Fibroblast of lung (primary cell): ENCODE measurements at regions not wholly inside any gene's neighbourhood (a gene's known extent, or its start where the extent isn't known, plus 50 kb on each side); places are given as distances from the start of the nearest gene placed in this dataset.
A peak's percentile ranks its signal among the peaks of the same experiment; 100 is the strongest.

Experiments
- DNase-seq, 2 donors: peaks; one replicate each; pipeline versions ENCODE4 v3.0.0 to v3.0.0-alpha.2; 2010; ENCODE audit warnings: low read depth in 2 of 2
- H2AFZ ChIP-seq: 2 replicates; pipeline ENCODE4 v1.5.1; 2012; ENCODE audit warnings: low read length, control low read depth, inconsistent platforms
- H3K27ac ChIP-seq: 2 replicates; pipeline ENCODE4 v1.5.1; 2011; ENCODE audit warnings: low read length, control low read depth; ENCODE audit not compliant: insufficient read depth
- H3K27me3 ChIP-seq: 2 replicates; pipeline ENCODE4 v1.5.1; 2011; ENCODE audit warnings: mild to moderate bottlenecking, low read length; ENCODE audit not compliant: control insufficient read depth, insufficient read depth
- H3K36me3 ChIP-seq: 2 replicates; pipeline ENCODE4 v1.5.1; 2011; ENCODE audit warnings: low read length; ENCODE audit not compliant: control insufficient read depth, insufficient read depth
- H3K4me1 ChIP-seq: 2 replicates; pipeline ENCODE4 v1.5.1; 2011; ENCODE audit warnings: low read length; ENCODE audit not compliant: control insufficient read depth, insufficient read depth; ENCODE audit errors: extremely low read depth
- H3K4me2 ChIP-seq: 2 replicates; pipeline ENCODE4 v1.5.1; 2011; ENCODE audit warnings: low read length, control low read depth; ENCODE audit not compliant: insufficient read depth; ENCODE audit errors: extremely low read depth
- H3K4me3 ChIP-seq, 4 experiments: fragments of 200-600 bp in 1 of 4; sonication (generic) in 1 of 4; replicated peaks in 1 of 4; 2 replicates each; pipeline ENCODE4 v1.5.1; 2011 to 2016; ENCODE audit warnings: low read length in 4 of 4, low read depth in 3 of 4, mild to moderate bottlenecking in 3 of 4, control low read depth in 2 of 4, inconsistent platforms in 1 of 4, mixed read lengths in 1 of 4; ENCODE audit not compliant: insufficient read depth in 1 of 4; ENCODE audit errors: control extremely low read depth in 1 of 4
- H3K79me2 ChIP-seq: 2 replicates; pipeline ENCODE4 v1.5.1; 2012; ENCODE audit warnings: mild to moderate bottlenecking, low read length, inconsistent platforms; ENCODE audit not compliant: control insufficient read depth, insufficient read depth
- H3K9ac ChIP-seq: 2 replicates; pipeline ENCODE4 v1.5.1; 2011; ENCODE audit warnings: mild to moderate bottlenecking, low read length, control low read depth; ENCODE audit not compliant: insufficient read depth
- H3K9me3 ChIP-seq: 2 replicates; pipeline ENCODE4 v1.5.1; 2012; ENCODE audit warnings: low read depth, low read length; ENCODE audit not compliant: control insufficient read depth, insufficient read depth
- H4K20me1 ChIP-seq: 2 replicates; pipeline ENCODE4 v1.5.1; 2011; ENCODE audit warnings: low read length; ENCODE audit not compliant: control insufficient read depth, insufficient read depth; ENCODE audit errors: extremely low read depth
- CTCF ChIP-seq, 2 donors: IDR thresholded peaks in 1 of 2; conservative IDR thresholded peaks in 1 of 2; 1 replicate in 1 of 2; 2 replicates in 1 of 2; pipeline ENCODE4 v1.5.1; 2011 to 2012; ENCODE audit warnings: low read length in 2 of 2, control low read depth in 1 of 2, inconsistent platforms in 1 of 2, low read depth in 1 of 2, mild to moderate bottlenecking in 1 of 2
- EZH2 ChIP-seq: IDR thresholded peaks from 2 replicates; pipeline ENCODE4 v1.5.1; 2012; ENCODE audit warnings: low read length, control low read depth, mild to moderate bottlenecking; ENCODE audit errors: missing control alignments

DNA sequence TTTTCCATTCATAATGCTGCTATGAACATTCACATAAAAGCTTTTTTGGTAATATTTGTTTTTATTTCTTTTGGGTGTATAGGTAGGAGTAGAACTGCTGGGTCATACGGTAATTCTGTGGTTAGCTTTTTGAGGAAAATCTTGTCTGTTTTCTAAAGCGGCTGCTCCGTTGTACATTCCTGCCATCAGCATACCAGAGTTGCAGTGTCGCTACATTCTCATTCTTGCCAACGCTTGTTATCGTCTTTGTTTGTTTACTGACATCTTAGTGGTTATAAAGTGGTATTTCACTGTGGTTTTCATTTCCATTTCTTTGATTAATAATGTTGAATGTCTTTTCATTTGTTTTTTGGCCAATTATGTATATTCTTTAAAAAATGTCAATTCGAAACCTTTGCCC lies 469.8 kb upstream of the ZP4 start:
- H3K4me3 ChIP-seq = no peak overlapping the region
- no peaks in the 10 kb centered on the region for H3K9me3 ChIP-seq
- no peak overlapping the region for H3K4me2 ChIP-seq
- TF ChIP-seq CTCF (conservative IDR thresholded peaks at IDR 0.05 in 1 of 2, IDR thresholded peaks at IDR 0.05 in 1 of 2; ENCODE audit: low read depth in 1 of 2, low read length in 2 of 2) (no peak), EZH2 (no peak)
- H3K9ac ChIP-seq = no peak overlapping the region
- no peaks in the 10 kb centered on the region for H3K27me3 ChIP-seq
- H4K20me1 ChIP-seq = no peaks in the 10 kb centered on the region
- DNase-seq = peak in 1 of 2 donors; percentile 33
- H3K4me1 ChIP-seq = no peaks in the 10 kb centered on the region
- H3K36me3 ChIP-seq = no peaks in the 10 kb centered on the region
- no peaks in the 10 kb centered on the region for H3K79me2 ChIP-seq
- H2AFZ ChIP-seq = no peak overlapping the region
- no peak overlapping the region for H3K27ac ChIP-seq

DNA sequence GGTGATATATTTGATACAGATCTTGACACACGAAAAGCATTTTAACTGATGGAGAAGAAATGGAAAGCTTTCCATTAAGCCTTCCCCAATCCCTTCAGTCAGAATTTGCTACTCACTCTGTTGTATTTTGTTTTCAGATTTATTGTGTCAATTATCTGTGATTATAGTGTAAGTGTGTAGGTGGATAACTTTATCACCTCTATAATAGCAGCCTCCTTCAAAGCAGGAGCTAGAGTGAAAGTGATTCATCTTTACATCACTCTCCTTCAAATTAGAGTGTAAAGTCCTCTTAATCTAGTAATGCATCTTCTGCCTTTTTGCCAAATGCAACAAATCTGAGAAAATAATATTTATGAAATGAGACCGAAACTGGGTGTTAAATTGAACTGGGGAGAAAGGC lies 459.7 kb upstream of the ZP4 start:
- Histone ChIP-seq H3K27me3 (no peaks in the 10 kb centered on the region), H4K20me1 (no peaks in the 10 kb centered on the region), H2AFZ (no peak overlapping the region), H3K36me3 (no peaks in the 10 kb centered on the region), H3K79me2 (no peaks in the 10 kb centered on the region), H3K9me3 (no peaks in the 10 kb centered on the region), H3K27ac (no peak overlapping the region), H3K9ac (no peak overlapping the region), H3K4me2 (no peak overlapping the region), H3K4me3 (no peak overlapping the region), H3K4me1 (no peaks in the 10 kb centered on the region)
- TF ChIP-seq CTCF (conservative IDR thresholded peaks at IDR 0.05 in 1 of 2, IDR thresholded peaks at IDR 0.05 in 1 of 2; ENCODE audit: low read depth in 1 of 2, low read length in 2 of 2) = no peak
- no peak for TF ChIP-seq EZH2
- DNase-seq = peak in 1 of 2 donors; percentile 8

DNA sequence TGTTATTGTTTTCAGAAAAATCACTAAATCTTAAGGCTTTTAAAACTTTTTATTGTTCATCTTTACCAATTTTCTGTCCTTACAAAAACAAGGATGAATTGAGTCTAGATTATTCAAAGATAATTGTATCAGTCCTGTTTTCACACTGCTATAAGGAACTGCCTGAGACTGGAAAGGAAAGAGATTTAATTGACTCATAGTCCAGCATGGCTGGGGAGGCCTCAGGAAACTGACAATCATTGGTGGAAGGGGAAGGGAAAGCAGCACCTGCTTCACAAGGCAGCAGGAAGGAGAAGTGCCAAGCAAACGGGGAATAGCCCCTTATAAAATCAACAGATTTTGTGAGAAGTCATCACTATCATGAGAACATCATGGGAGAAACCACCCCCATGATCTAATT lies 455.6 kb upstream of the ZP4 start:
- H3K9me3 ChIP-seq = no peaks in the 10 kb centered on the region

More for the DNA sequence above, 455.6 kb upstream of the ZP4 start:
- H3K4me1 ChIP-seq = no peaks in the 10 kb centered on the region
- H3K79me2 ChIP-seq = no peaks in the 10 kb centered on the region
- no peak for TF ChIP-seq CTCF (conservative IDR thresholded peaks at IDR 0.05 in 1 of 2, IDR thresholded peaks at IDR 0.05 in 1 of 2; ENCODE audit: low read depth in 1 of 2, low read length in 2 of 2)
- TF ChIP-seq EZH2 = no peak
- H2AFZ ChIP-seq = no peak overlapping the region
- no peaks in the 10 kb centered on the region for H4K20me1 ChIP-seq
- no peak for DNase-seq
- no peak overlapping the region for H3K4me2 ChIP-seq
- no peaks in the 10 kb centered on the region for H3K36me3 ChIP-seq
- H3K27me3 ChIP-seq = no peaks in the 10 kb centered on the region
- H3K9ac ChIP-seq = no peak overlapping the region
- H3K27ac ChIP-seq = no peak overlapping the region
- no peak overlapping the region for H3K4me3 ChIP-seq
